ENCODE measurements at regions not wholly inside any gene's neighbourhood (a gene's known extent, or its start where the extent isn't known, plus 50 kb on each side); places are given as distances from the start of the nearest gene placed in this dataset.

- no peak for TF ChIP-seq CTCF (IDR thresholded peaks at IDR 0.05; ENCODE audit: low read depth, low read length)
- no peak for DNase-seq (ENCODE audit: low read depth, low spot score)
- in situ Hi-C loops (cut with HindIII; ENCODE audit: low sequenced_read_pairs), result loop anchor here (25.0 kb wide), 1 partner anchor 154 kb away; no protein-coding TSS in a partner anchor
- H3K4me3 ChIP-seq (ENCODE audit: low read depth, low read length), result no peak overlapping the region
These were observed 105.5 kb downstream of the EBNA1BP2 start for GRCh38 chr1:43066578-43066977.

DNA sequence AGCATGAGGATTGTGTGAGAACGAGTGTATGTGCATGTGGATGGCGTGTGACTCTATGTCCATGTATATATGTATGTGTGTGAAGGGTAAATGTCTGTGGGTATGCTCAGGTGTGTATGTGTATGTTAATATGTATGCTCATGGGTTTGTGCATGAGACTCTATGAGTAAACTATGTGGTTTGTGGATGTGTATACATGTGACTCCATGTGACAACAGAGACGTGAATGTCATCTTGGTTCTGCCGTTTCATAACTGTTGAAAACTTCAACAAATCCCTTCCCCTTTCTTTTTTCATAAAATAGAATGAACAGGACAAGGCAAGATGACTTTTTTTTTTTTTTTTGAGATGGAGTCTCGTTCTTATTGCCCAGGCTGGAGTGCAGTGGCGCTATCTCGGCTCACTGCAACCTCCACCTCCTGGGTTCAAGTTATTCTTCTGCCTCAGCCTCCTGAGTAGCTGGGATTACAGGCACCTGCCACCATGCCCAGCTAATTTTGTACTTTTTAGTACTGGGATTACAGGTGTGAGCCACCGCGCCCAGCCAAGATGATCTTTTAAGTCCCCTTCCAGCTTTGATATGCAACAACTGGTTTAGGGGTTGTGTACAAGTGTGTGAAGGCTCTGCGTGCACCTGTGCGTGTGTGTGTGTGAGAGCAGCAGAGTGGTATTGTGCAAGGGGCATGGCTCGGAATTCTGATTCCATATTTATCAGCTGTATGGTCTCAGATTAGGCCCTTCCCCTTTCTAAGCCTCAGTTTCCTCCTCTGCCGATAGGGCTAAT is 106.3 kb downstream of the EBNA1BP2 start:
- DNase-seq (ENCODE audit: low read depth, low spot score), result no peak
- no peak overlapping the region for H3K4me3 ChIP-seq (ENCODE audit: low read depth, low read length)
- TF ChIP-seq CTCF (IDR thresholded peaks at IDR 0.05; ENCODE audit: low read depth, low read length), result no peak
- in situ Hi-C loops (cut with HindIII; ENCODE audit: low sequenced_read_pairs), result loop anchor here (25.0 kb wide), 1 partner anchor 154 kb away; no protein-coding TSS in a partner anchor

DNA sequence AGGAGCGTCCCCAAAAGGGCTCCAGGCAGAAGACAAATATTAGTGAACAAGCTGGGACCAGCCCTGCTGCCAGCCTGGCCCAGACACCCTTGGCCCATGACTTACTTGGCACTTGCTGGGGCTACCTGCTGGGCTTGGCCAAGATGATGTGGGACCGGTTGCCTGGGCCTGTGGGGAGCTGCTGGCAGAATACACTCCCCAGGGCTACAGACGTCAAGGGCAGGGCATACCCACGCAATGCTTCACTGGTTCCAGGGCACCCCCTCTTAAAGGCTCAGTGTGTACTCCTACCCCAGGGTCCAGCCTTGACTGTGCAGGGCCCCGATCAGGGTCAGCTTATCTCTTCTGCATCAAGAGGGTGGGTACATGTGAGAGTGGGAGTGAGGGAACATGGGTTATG is 106.5 kb upstream of the SLC2A1 start:
- in situ Hi-C loops (cut with HindIII; ENCODE audit: low sequenced_read_pairs), result loop anchor here (25.0 kb wide), 1 partner anchor 153 kb away; no protein-coding TSS in a partner anchor
- no peak overlapping the region for H3K4me3 ChIP-seq (ENCODE audit: low read depth, low read length)
- DNase-seq (ENCODE audit: low read depth, low spot score), result no peak
- no peak for TF ChIP-seq CTCF (IDR thresholded peaks at IDR 0.05; ENCODE audit: low read depth, low read length)

DNA sequence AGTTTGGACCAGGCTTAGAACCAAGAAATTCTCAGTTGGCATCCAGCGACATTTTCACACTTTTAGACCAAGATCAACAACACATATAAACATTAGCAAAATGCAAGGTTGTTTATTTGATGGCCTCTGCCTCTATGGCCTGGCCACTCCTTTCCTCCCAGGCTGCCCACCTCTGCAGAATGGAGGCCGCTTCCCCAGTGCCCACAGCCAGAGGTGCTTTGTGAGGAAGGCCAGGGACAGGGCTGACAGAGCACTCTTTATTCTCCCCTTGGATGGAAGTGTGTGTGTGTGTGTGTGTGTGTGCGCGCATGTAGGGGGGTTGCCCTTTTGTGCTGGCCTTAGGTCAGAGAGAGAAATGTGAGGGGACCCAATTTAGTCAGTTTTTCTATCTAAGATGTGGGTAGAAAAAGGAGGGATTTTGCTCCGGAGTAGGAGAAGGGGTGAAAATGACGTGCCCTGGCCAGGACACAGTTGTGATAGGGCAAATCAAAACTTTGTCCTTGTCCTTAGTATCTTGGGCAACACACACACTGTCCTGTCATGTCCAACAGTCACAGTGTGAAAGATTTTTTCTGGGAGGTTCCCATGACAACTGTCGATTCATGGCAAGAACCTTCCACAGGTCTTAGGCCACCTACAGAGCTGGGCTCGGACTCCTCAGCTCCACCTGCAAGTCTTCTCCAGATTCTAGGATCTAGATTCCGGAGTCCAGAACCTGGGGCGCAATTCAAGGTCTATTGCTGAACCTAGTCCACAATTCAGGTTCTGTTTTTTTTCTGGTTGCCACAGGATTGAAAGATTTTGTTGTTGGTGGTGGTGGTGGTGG is 104.9 kb upstream of the SLC2A1 start:
- no peak for TF ChIP-seq CTCF (IDR thresholded peaks at IDR 0.05; ENCODE audit: low read depth, low read length)
- H3K4me3 ChIP-seq (ENCODE audit: low read depth, low read length), result no peak overlapping the region
- DNase-seq (ENCODE audit: low read depth, low spot score), result no peak
- in situ Hi-C loops (cut with HindIII; ENCODE audit: low sequenced_read_pairs), result loop anchor here (25.0 kb wide), 1 partner anchor 151 kb away; no protein-coding TSS in a partner anchor

- in situ Hi-C loops (cut with HindIII; ENCODE audit: low sequenced_read_pairs), result loop anchor here (25.0 kb wide), 1 partner anchor 150 kb away; no protein-coding TSS in a partner anchor
- DNase-seq (ENCODE audit: low read depth, low spot score), result no peak
- TF ChIP-seq CTCF (IDR thresholded peaks at IDR 0.05; ENCODE audit: low read depth, low read length), result no peak
- H3K4me3 ChIP-seq (ENCODE audit: low read depth, low read length), result no peak overlapping the region
These were observed 103.9 kb upstream of the SLC2A1 start for GRCh38 chr1:43062527-43063095.

- in situ Hi-C loops (cut with HindIII; ENCODE audit: low sequenced_read_pairs), result loop anchor here (25.0 kb wide), 1 partner anchor 149 kb away; no protein-coding TSS in a partner anchor
- no peak for TF ChIP-seq CTCF (IDR thresholded peaks at IDR 0.05; ENCODE audit: low read depth, low read length)
- DNase-seq (ENCODE audit: low read depth, low spot score), result no peak
- no peak overlapping the region for H3K4me3 ChIP-seq (ENCODE audit: low read depth, low read length)
These were observed 103.1 kb upstream of the SLC2A1 start for GRCh38 chr1:43061757-43062156.
